Mammary epithelial cell (primary cell): ENCODE measurements at regions not wholly inside any gene's neighbourhood (a gene's known extent, or its start where the extent isn't known, plus 50 kb on each side); places are given as distances from the start of the nearest gene placed in this dataset.

Experiments used
- EZH2 ChIP-seq: IDR thresholded peaks from 2 replicates; pipeline ENCODE4 v1.6.1; 2012; ENCODE audit warnings: low read length, inconsistent platforms, borderline replicate concordance
- TF ChIP-seq, protein P1 (sequence below), 2 donors: IDR thresholded peaks in 1 of 2; conservative IDR thresholded peaks in 1 of 2; 2 replicates each; pipeline ENCODE4 v1.5.1; 2011 to 2012; ENCODE audit warnings: inconsistent platforms in 2 of 2, low read length in 2 of 2, mild to moderate bottlenecking in 2 of 2, control low read depth in 1 of 2, low read depth in 1 of 2; ENCODE audit not compliant: insufficient read depth in 1 of 2; ENCODE audit errors: extremely low read depth in 1 of 2

- TF ChIP-seq EZH2: no peak
- TF ChIP-seq, protein P1, sequence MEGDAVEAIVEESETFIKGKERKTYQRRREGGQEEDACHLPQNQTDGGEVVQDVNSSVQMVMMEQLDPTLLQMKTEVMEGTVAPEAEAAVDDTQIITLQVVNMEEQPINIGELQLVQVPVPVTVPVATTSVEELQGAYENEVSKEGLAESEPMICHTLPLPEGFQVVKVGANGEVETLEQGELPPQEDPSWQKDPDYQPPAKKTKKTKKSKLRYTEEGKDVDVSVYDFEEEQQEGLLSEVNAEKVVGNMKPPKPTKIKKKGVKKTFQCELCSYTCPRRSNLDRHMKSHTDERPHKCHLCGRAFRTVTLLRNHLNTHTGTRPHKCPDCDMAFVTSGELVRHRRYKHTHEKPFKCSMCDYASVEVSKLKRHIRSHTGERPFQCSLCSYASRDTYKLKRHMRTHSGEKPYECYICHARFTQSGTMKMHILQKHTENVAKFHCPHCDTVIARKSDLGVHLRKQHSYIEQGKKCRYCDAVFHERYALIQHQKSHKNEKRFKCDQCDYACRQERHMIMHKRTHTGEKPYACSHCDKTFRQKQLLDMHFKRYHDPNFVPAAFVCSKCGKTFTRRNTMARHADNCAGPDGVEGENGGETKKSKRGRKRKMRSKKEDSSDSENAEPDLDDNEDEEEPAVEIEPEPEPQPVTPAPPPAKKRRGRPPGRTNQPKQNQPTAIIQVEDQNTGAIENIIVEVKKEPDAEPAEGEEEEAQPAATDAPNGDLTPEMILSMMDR (conservative IDR thresholded peaks at IDR 0.05 in 1 of 2, IDR thresholded peaks at IDR 0.05 in 1 of 2; ENCODE audit: extremely low read depth in 1 of 2, insufficient read depth in 1 of 2, low read depth in 1 of 2, low read length in 2 of 2): no peak
These were observed 493.1 kb downstream of the XIRP2 start for GRCh38 chr2:167381349-167381748.
